ENCODE measurements at regions not wholly inside any gene's neighbourhood (a gene's known extent, or its start where the extent isn't known, plus 50 kb on each side); places are given as distances from the start of the nearest gene placed in this dataset.

DNA sequence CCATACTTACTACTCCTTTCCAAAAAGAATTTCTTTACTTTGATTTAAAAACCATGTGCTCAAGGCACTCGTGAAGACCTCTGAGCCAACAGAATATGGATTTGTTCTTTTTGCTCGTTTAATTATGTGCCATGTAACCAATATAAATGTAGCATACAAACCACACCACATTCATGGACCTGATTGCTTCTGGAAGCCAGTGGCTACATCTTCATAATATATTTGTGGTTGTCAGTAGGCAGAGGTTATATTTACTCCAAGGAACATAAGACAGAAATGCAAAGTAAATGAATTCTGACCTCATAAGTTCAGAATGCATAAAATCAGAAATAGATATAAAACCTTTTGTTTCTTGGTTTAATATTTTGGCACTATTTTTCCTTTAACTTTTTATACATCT, 373.0 kb downstream of the HDGFL1 start:
- Histone ChIP-seq H3K56ac (ENCODE audit: extremely low read depth, insufficient read depth, low read length) (no peak overlapping the region), H3K36me3 (ENCODE audit: control insufficient read depth, insufficient read depth, low read length) (no peaks in the 10 kb centered on the region), H3K27ac (ENCODE audit: insufficient read depth, low read length) (no peak overlapping the region), H4K91ac (ENCODE audit: insufficient read depth, low read depth, low read length) (no peak overlapping the region), H3K9ac (ENCODE audit: low read depth, low read length) (no peak overlapping the region), H2BK15ac (ENCODE audit: low read depth, low read length) (no peak overlapping the region), H3K79me1 (ENCODE audit: low read depth in 1 of 2, low read length in 2 of 2) (no peaks in the 10 kb centered on the region), H2BK5ac (ENCODE audit: low read depth, low read length, poor library complexity, severe bottlenecking) (no peak overlapping the region), H3K4ac (ENCODE audit: low read depth, low read length) (no peak overlapping the region), H3K4me3 (ENCODE audit: insufficient read depth, low read depth, low read length) (no peak overlapping the region), H3K9me3 (ENCODE audit: control insufficient read depth, insufficient read depth, low read length) (no peaks in the 10 kb centered on the region), H4K20me1 (ENCODE audit: insufficient read depth, low read length) (no peaks in the 10 kb centered on the region), H3K23ac (ENCODE audit: low read depth, low read length) (no peak overlapping the region), H2BK120ac (ENCODE audit: low read depth, low read length) (no peak overlapping the region), H3K4me1 (ENCODE audit: control insufficient read depth, insufficient read depth, low read length) (no peaks in the 10 kb centered on the region), H3K27me3 (ENCODE audit: control insufficient read depth, insufficient read depth, low read length) (no peaks in the 10 kb centered on the region), H4K8ac (ENCODE audit: low read depth in 2 of 2, low read length in 2 of 2) (no peak overlapping the region), H3K14ac (replicated peaks; ENCODE audit: low read depth, low read length) (no peak overlapping the region), H3K9me1 (ENCODE audit: insufficient read depth, low read length) (no peaks in the 10 kb centered on the region), H2AFZ (replicated peaks; ENCODE audit: low read length, poor library complexity) (no peak overlapping the region), H2AK9ac (replicated peaks; ENCODE audit: low read depth, low read length, poor library complexity) (no peak overlapping the region), H3K18ac (ENCODE audit: low read depth, low read length) (no peak overlapping the region), H4K5ac (ENCODE audit: low read depth, low read length) (no peak overlapping the region), H2AK5ac (ENCODE audit: low read depth, low read length) (no peak overlapping the region), H3K4me2 (ENCODE audit: low read depth, low read length) (no peak overlapping the region), H2BK20ac (ENCODE audit: low read depth, low read length) (no peak overlapping the region)
- intact Hi-C loops (cut with micrococcal nuclease), result no loop called here
- in situ Hi-C loops (cut with MboI; ENCODE audit: low sequenced_read_pairs), result no loop called here
- ATAC-seq (ENCODE audit: low read depth) (no peak), DNase-seq (no peak)
- TF ChIP-seq FOS (IDR thresholded peaks at IDR 0.05; ENCODE audit: low read depth, low read length), result no peak
- TF ChIP-seq, protein P1, sequence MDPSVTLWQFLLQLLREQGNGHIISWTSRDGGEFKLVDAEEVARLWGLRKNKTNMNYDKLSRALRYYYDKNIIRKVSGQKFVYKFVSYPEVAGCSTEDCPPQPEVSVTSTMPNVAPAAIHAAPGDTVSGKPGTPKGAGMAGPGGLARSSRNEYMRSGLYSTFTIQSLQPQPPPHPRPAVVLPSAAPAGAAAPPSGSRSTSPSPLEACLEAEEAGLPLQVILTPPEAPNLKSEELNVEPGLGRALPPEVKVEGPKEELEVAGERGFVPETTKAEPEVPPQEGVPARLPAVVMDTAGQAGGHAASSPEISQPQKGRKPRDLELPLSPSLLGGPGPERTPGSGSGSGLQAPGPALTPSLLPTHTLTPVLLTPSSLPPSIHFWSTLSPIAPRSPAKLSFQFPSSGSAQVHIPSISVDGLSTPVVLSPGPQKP (IDR thresholded peaks at IDR 0.05; ENCODE audit: borderline replicate concordance, low read depth, low read length), result no peak
- TF ChIP-seq MAFK (IDR thresholded peaks at IDR 0.05; ENCODE audit: low read depth, low read length), result no peak
- TF ChIP-seq MXI1 (IDR thresholded peaks at IDR 0.05; ENCODE audit: borderline replicate concordance, low read depth, low read length), result no peak
- TF ChIP-seq RAD21 (IDR thresholded peaks at IDR 0.05; ENCODE audit: low read length), result no peak
- TF ChIP-seq CEBPB (IDR thresholded peaks at IDR 0.05; ENCODE audit: low read depth, low read length), result no peak
- TF ChIP-seq, protein P2, sequence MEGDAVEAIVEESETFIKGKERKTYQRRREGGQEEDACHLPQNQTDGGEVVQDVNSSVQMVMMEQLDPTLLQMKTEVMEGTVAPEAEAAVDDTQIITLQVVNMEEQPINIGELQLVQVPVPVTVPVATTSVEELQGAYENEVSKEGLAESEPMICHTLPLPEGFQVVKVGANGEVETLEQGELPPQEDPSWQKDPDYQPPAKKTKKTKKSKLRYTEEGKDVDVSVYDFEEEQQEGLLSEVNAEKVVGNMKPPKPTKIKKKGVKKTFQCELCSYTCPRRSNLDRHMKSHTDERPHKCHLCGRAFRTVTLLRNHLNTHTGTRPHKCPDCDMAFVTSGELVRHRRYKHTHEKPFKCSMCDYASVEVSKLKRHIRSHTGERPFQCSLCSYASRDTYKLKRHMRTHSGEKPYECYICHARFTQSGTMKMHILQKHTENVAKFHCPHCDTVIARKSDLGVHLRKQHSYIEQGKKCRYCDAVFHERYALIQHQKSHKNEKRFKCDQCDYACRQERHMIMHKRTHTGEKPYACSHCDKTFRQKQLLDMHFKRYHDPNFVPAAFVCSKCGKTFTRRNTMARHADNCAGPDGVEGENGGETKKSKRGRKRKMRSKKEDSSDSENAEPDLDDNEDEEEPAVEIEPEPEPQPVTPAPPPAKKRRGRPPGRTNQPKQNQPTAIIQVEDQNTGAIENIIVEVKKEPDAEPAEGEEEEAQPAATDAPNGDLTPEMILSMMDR (conservative IDR thresholded peaks at IDR 0.05; ENCODE audit: low read depth, low read length), result no peak
- TF ChIP-seq MAZ (IDR thresholded peaks at IDR 0.05; ENCODE audit: borderline replicate concordance, low read depth, low read length), result no peak
- TF ChIP-seq POLR2A (IDR thresholded peaks at IDR 0.05; ENCODE audit: low read depth, low read length), result no peak
- TF ChIP-seq, protein P3, sequence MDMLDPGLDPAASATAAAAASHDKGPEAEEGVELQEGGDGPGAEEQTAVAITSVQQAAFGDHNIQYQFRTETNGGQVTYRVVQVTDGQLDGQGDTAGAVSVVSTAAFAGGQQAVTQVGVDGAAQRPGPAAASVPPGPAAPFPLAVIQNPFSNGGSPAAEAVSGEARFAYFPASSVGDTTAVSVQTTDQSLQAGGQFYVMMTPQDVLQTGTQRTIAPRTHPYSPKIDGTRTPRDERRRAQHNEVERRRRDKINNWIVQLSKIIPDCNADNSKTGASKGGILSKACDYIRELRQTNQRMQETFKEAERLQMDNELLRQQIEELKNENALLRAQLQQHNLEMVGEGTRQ (IDR thresholded peaks at IDR 0.05; ENCODE audit: low read depth, low read length), result no peak
- no peak for TF ChIP-seq RFX5 (IDR thresholded peaks at IDR 0.05; ENCODE audit: low read depth, low read length)
- dilution Hi-C loops (cut with HindIII; ENCODE audit: low sequenced_read_pairs, unreplicated experiment), result no loop called here
- CTCF ChIA-PET, result no interaction called here
- WGBS, 2 experiments (ENCODE audit: extremely low coverage in 2 of 2, insufficient read length in 1 of 2), result no CpG with 5 or more reads among the region's 2 CpGs
- no TSS peak for BruUV-seq (replicated peaks)
- POLR2A ChIA-PET (ENCODE audit: unreplicated experiment), result no interaction called here
